ENCODE measurements at regions not wholly inside any gene's neighbourhood (a gene's known extent, or its start where the extent isn't known, plus 50 kb on each side); places are given as distances from the start of the nearest gene placed in this dataset.

DNA sequence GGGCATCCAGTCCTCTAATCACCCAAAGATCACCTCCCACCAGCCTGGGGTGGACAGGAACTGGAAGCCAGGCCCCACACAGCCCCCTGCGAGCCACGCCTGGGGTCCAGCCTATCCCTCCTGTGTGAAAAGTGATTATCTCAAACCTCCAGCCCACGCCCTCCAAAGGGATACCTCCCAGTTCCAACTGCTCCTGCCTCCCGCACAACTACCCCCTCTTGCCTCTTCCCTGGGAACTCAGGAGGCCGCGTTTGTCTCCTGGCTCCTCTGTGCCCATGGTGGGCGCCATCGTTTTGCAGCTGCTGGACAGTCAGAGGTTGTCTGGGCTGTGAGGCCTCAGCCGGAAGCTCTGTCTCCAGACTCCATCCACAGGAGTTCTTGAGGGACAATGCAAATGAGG, 305.9 kb downstream of the AJAP1 start:
- no peak for DNase-seq (ENCODE audit: low read depth)
- no peak for TF ChIP-seq CTCF (IDR thresholded peaks at IDR 0.05; ENCODE audit: insufficient read depth, low read depth, low read length, missing control alignments)
- H3K4me3 ChIP-seq (ENCODE audit: low read length): no peak overlapping the region

DNA sequence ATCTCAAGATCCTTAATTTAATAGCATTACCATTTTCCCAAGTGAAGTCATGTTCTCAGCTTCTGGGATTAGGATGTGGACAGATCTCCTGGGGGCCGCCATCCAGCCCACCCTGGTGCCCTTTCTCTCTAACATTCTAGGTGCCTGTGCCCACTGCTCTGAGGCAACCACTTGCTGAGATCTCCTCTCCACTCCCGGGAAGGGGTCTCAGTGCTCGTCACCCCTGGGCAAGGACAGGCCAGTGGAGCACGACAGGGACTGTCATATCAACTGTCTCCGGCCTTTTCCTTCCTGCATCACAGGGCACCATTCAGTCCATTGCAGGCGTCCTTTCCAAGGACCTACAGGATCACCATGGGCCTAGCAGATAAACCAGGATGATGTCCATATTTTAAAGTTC, 304.8 kb downstream of the AJAP1 start:
- no peak for TF ChIP-seq CTCF (IDR thresholded peaks at IDR 0.05; ENCODE audit: insufficient read depth, low read depth, low read length, missing control alignments)

DNA sequence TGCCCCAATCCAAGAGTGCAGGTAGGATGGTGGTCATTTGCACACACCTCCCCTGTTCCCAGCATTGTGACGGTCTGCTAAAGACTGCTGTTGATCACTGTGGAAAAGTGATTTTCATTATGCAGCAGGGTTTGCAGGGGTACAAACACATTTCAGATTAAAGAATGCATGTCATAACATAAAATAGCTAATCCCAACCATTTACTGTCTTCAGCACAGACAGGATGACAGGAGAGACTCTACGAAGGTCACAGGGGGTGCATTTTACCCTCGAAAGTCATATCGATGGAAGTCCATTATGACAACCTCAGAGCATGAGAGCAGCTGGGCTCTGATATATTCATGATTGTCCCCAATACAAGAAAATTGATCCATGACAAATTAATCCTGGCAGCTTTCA, 302.6 kb downstream of the AJAP1 start:
- TF ChIP-seq CTCF (IDR thresholded peaks at IDR 0.05; ENCODE audit: insufficient read depth, low read depth, low read length, missing control alignments): no peak
- DNase-seq (ENCODE audit: low read depth): no peak
- H3K4me3 ChIP-seq (ENCODE audit: low read length): no peak overlapping the region

More for the DNA sequence above, 304.8 kb downstream of the AJAP1 start:
- H3K4me3 ChIP-seq (ENCODE audit: low read length): no peak overlapping the region
- DNase-seq (ENCODE audit: low read depth): no peak

- no peak for TF ChIP-seq CTCF (IDR thresholded peaks at IDR 0.05; ENCODE audit: insufficient read depth, low read depth, low read length, missing control alignments)
- DNase-seq (ENCODE audit: low read depth): no peak
- H3K4me3 ChIP-seq (ENCODE audit: low read length): no peak overlapping the region
Measured at GRCh38 chr1:4954392-4954791, 300.0 kb downstream of the AJAP1 start.

DNA sequence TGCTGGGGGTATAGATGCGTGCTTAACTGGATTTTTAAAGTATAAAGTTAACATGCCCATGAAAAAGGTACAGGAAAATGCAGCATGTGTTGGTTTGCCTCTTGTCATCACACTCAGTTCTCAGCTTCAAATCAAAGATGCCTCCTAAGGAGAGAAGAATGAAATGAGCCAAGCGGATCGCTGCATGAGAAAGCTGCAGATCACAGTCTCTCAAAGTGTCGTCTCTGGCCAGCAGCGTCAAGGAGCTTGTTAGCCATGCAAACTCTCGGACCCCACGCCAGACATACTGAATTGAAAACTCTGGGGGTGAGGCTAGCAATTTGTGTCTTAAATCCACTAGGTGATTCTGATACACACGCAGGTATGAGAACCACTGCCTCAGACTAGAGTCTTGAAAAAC, 297.2 kb downstream of the AJAP1 start:
- DNase-seq (ENCODE audit: low read depth): no peak
- TF ChIP-seq CTCF (IDR thresholded peaks at IDR 0.05; ENCODE audit: insufficient read depth, low read depth, low read length, missing control alignments): no peak
- no peak overlapping the region for H3K4me3 ChIP-seq (ENCODE audit: low read length)

DNA sequence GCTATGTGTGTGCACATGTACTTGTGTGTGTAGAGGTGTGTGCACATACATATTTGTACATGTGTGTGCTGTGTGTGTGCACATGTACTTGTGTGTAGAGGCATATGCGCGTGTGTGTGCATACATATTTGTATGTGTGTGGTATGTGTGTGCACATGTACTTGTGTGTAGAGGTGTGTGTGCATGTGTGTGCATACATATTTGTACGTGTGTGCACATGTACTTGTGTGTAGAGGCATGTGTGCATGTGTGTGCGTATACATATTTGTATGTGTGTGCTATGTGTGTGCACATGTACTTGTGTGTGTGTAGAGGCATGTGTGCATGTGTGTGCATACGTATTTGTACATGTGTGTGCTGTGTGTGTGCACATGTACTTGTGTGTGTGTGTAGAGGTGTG, 291.9 kb downstream of the AJAP1 start:
- no peak for TF ChIP-seq CTCF (IDR thresholded peaks at IDR 0.05; ENCODE audit: insufficient read depth, low read depth, low read length, missing control alignments)

GRCh38 chr1:4944911-4945310, 290.5 kb downstream of the AJAP1 start:
- no peak for TF ChIP-seq CTCF (IDR thresholded peaks at IDR 0.05; ENCODE audit: insufficient read depth, low read depth, low read length, missing control alignments)
- no peak for DNase-seq (ENCODE audit: low read depth)
- no peak overlapping the region for H3K4me3 ChIP-seq (ENCODE audit: low read length)

More for the DNA sequence above, 291.9 kb downstream of the AJAP1 start:
- no peak overlapping the region for H3K4me3 ChIP-seq (ENCODE audit: low read length)
- no peak for DNase-seq (ENCODE audit: low read depth)
